Muscle layer of colon (tissue), 2 donors: ENCODE measurements at regions not wholly inside any gene's neighbourhood (a gene's known extent, or its start where the extent isn't known, plus 50 kb on each side); places are given as distances from the start of the nearest gene placed in this dataset.

Source experiments
- H3K27ac ChIP-seq: one replicate; pipeline ENCODE4 v1.7.0; 2013; ENCODE audit warnings: low read depth, mild to moderate bottlenecking, low read length, moderate library complexity
- H3K27me3 ChIP-seq, 2 donors: one replicate each; pipeline ENCODE4 v1.7.0; 2013; ENCODE audit warnings: low read length in 2 of 2, mild to moderate bottlenecking in 2 of 2; ENCODE audit not compliant: insufficient read depth in 2 of 2, control insufficient read depth in 1 of 2
- H3K36me3 ChIP-seq: one replicate; pipeline ENCODE4 v1.7.0; 2013; ENCODE audit warnings: mild to moderate bottlenecking, low read length; ENCODE audit not compliant: insufficient read depth
- H3K4me1 ChIP-seq: one replicate; pipeline ENCODE4 v1.7.0; 2013; ENCODE audit warnings: mild to moderate bottlenecking, low read length; ENCODE audit not compliant: insufficient read depth
- H3K4me3 ChIP-seq, 2 donors: one replicate each; pipeline ENCODE4 v1.7.0; 2013; ENCODE audit warnings: low read length in 2 of 2, low read depth in 1 of 2, mild to moderate bottlenecking in 1 of 2, moderate library complexity in 1 of 2
- H3K9ac ChIP-seq: one replicate; pipeline ENCODE4 v1.7.0; 2013; ENCODE audit warnings: low read length
- H3K9me3 ChIP-seq: one replicate; pipeline ENCODE4 v1.7.0; 2013; ENCODE audit warnings: mild to moderate bottlenecking, low read length
- donor health status: abdominal sarcoma.
- donor health status: Adenocarcinoma of cecum.

DNA sequence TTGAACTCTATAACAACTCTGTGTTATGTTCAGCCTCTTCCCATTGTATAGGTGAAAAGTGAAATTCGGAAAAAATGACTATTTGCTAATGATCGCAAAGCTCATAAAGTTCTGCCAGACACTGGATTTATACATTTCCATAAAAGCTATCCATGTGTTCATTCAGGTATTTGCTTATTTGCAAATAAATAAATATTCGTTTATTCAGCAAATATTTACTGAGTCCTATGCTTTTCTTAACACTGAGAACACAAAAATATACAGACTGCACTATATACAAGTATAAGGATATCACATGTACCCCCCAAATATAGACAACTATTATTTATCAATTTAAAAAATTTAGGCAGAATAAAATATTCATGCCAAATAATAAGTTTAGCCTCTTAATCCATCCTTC lies 63.2 kb upstream of the ATP8B1 start:
- H3K9me3 ChIP-seq = no peaks in the 10 kb centered on the region

DNA sequence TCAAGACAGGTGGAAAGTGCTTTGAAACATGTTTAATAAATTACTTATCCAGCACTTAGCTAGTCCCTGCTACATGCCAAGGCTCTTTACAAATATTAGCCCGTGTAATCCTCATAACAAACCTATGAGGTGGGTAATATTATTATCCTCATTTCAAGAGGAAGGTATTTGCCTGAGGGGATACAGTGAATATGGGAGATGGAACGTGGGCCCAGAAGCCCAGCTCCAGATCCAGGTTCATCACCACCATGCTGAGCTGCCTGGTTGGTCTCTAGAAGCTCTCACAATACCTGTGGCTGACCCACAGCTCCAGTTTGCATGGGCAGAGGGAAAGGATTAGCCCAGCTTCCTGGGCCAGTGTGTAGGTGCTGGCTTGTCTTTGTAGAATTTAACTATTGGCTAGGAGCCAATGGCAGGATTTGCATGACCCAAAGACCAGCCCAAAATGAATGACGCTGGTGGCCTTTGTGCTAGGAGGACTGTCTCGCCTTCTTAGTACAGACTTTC lies 61.6 kb upstream of the ATP8B1 start:
- Histone ChIP-seq H3K9me3 (no peaks in the 10 kb centered on the region), H3K27me3 (no peaks in the 10 kb centered on the region), H3K4me1 (no peaks in the 10 kb centered on the region), H3K9ac (no peak overlapping the region), H3K27ac (no peak overlapping the region), H3K4me3 (no peak overlapping the region), H3K36me3 (no peaks in the 10 kb centered on the region)

More for the DNA sequence above, 63.2 kb upstream of the ATP8B1 start:
- H3K36me3 ChIP-seq = no peaks in the 10 kb centered on the region
- H3K27me3 ChIP-seq = no peaks in the 10 kb centered on the region
- no peak overlapping the region for H3K27ac ChIP-seq
- no peak overlapping the region for H3K4me3 ChIP-seq
- H3K9ac ChIP-seq = no peak overlapping the region
- no peaks in the 10 kb centered on the region for H3K4me1 ChIP-seq

DNA sequence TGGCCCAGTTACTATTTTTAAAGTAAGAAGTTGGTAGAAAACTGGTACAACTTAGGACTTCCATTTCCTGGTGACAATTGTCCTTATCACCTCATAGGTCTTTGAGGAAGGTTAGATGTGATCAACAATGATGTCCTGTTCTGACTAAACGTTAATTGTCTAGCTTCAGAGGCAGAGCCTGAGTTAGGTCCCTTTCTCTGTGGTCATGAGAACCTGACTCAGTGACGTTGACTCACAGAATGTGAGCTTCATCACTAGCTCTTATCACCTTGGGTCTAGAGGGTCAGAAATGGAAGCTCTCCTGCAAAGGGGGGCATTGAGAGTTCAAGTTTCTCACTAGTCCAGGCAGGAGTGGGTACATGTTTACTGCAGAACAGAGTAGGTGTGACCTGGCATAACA lies 60.6 kb upstream of the ATP8B1 start:
- no peak overlapping the region for H3K4me3 ChIP-seq
- H3K36me3 ChIP-seq = no peaks in the 10 kb centered on the region
- no peaks in the 10 kb centered on the region for H3K9me3 ChIP-seq
- H3K27ac ChIP-seq = no peak overlapping the region
- H3K9ac ChIP-seq = no peak overlapping the region
- no peaks in the 10 kb centered on the region for H3K27me3 ChIP-seq
- H3K4me1 ChIP-seq = no peaks in the 10 kb centered on the region

DNA sequence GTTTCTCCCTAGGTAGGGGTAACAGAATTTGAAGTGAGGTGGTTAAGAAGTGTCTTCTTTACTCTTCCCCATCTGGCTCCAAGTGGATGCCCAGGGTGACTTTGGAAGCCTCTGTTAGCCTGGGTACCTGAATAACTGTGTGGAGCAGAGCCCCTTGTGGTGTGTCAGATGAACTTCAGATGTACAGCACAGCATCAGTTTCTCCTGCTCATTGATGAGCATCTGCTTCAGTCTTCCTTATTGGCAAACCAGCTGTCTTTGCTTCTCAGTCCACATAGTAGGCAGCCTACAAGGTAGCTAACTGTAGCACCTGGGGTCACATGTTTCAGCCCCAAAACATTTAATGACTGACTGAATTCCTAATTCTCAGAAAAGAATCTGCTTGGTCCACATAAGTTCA lies 56.2 kb upstream of the ATP8B1 start:
- Histone ChIP-seq H3K4me3 (no peak overlapping the region), H3K27ac (no peak overlapping the region), H3K9me3 (no peaks in the 10 kb centered on the region), H3K4me1 (no peaks in the 10 kb centered on the region), H3K36me3 (no peaks in the 10 kb centered on the region), H3K9ac (no peak overlapping the region), H3K27me3 (no peaks in the 10 kb centered on the region)

DNA sequence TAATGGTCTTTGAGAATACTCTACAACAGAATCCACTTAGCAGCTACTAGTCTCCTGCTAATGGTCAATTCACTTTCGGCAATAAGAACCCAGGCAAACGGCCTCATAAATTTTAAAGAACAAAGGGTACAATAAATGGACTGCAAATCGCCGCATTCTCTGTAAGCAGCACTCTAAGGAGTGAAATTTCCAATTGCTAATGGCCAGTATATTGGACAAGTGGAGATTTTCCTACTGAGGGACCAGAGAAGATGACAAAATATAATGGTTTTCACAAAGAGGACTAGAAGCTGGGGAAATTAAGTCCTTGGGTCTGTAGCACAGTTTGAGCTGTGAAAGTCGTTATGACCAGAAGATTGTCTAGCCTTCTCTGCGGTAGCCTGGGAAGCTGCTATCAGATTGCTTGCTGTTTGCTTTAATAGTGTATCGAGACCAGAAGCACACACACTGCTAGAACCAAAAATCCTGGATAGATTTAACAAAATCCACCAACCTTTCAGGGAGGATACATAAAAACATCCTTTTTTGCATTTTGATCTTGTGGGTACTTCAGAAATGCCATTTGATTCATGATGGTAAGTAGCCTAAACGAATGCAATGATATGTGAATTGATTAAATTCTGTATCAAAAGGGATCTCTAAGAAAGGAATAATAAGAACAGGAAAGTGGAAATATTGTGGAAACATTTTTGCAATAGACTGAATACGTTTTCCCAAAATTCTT lies 53.6 kb upstream of the ATP8B1 start:
- H3K9me3 ChIP-seq = no peaks in the 10 kb centered on the region
- no peaks in the 10 kb centered on the region for H3K36me3 ChIP-seq
- no peaks in the 10 kb centered on the region for H3K4me1 ChIP-seq
- H3K27ac ChIP-seq = no peak overlapping the region
- H3K27me3 ChIP-seq = no peaks in the 10 kb centered on the region
- H3K4me3 ChIP-seq = no peak overlapping the region
- H3K9ac ChIP-seq = no peak overlapping the region

DNA sequence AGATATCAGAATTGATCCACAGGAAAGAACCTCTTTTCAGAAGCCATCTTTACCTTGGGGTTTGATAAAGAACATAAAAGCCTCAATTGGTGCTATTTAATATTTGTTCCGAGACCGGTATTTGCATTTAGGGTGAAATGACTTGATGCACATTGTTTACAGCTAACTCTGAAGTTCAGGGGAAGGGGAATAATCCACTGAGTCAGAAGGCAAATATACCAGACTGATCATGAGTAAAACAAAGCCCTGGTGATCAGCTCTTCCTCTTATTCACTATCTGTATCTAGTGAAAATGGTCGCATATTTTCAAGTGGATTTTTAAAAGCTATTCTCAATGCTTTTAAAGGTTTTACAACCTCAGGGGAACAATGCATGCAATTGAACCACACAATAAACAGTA lies 53.0 kb upstream of the ATP8B1 start:
- H3K9me3 ChIP-seq = no peaks in the 10 kb centered on the region
- H3K9ac ChIP-seq = no peak overlapping the region
- no peaks in the 10 kb centered on the region for H3K4me1 ChIP-seq
- H3K4me3 ChIP-seq = no peak overlapping the region
- no peak overlapping the region for H3K27ac ChIP-seq
- no peaks in the 10 kb centered on the region for H3K27me3 ChIP-seq
- H3K36me3 ChIP-seq = no peaks in the 10 kb centered on the region

DNA sequence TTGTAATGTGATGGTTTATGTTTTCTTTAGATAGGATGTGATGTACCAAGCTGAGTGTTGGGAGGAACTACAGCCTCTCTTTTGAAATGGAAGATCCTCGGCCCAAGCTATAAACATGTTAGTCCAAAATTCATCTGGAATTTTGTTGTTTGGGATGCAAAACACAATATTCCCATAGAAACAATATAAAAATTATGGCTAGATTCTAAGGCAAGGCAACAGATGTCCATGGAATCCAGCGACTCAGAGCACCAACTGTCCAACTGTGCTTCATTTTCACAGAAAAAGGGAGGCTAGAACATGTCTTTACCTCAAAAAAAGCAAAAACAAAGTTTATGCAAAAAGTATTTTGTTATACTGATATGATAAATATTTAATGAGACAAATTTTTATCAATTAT lies 52.4 kb upstream of the ATP8B1 start:
- Histone ChIP-seq H3K4me1 (no peaks in the 10 kb centered on the region), H3K9ac (no peak overlapping the region), H3K36me3 (no peaks in the 10 kb centered on the region), H3K4me3 (no peak overlapping the region), H3K27ac (no peak overlapping the region), H3K27me3 (no peaks in the 10 kb centered on the region), H3K9me3 (no peaks in the 10 kb centered on the region)

DNA sequence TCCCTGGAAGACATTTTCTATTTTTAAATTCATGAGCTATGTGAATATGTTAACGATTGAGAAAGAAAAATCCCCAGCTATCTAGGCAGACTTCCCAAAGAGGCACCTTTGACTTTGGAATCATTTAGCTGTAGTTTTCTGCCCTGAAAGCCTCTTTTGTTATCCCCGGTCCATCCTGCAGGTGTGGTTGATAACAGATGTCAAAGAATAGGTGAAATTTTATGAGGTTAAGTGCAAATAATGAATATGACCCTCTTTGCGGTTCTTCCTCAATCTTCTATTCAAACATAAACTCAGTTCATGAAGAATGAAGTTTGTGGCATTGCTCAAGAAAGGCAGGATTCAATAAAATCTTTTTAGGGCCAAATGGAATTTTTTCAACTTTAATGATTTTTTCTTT lies 51.6 kb upstream of the ATP8B1 start:
- H3K27me3 ChIP-seq = no peaks in the 10 kb centered on the region
- H3K9ac ChIP-seq = no peak overlapping the region
- H3K4me3 ChIP-seq = no peak overlapping the region
- no peaks in the 10 kb centered on the region for H3K9me3 ChIP-seq
- H3K4me1 ChIP-seq = no peaks in the 10 kb centered on the region
- no peaks in the 10 kb centered on the region for H3K36me3 ChIP-seq
- no peak overlapping the region for H3K27ac ChIP-seq

DNA sequence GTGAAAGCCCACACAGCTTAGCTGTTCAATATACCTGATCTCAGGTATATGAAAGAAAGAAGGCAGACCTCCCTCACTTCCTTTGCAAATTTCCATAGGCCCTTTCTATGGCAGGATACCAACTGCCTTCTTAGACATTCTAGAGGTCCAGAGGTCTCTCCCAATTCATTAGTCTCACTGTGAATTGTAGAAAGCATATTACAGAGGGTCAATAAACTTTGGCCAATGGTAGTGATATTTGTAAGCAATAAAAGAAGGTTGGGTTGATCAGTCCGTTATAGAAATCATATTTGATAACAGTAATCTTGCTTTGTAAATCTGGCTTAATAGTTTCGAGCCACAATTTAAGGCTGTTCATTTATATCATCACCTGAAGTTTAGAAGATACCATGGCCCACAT lies 50.7 kb upstream of the ATP8B1 start:
- Histone ChIP-seq H3K4me1 (no peaks in the 10 kb centered on the region), H3K9ac (no peak overlapping the region), H3K4me3 (no peak overlapping the region), H3K36me3 (no peaks in the 10 kb centered on the region), H3K27me3 (no peaks in the 10 kb centered on the region), H3K9me3 (no peaks in the 10 kb centered on the region), H3K27ac (no peak overlapping the region)

DNA sequence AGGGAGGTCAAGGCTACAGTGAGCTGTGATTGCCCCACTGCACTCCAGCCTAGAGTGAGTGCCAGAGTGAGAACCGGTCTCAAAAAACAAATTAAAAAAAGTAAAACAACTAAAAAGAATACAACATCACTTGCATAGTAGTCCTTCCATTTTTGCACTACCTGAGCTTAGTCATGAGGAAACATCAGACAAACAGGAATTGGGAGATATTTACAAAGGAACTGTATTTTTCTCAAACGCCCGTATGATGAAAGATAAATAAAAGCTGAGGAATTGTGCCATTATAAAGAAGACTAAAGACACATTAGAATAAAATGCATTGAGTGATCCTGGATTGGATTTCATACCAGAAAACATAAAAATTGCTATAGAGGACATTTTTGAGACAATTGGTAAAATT lies 50.0 kb upstream of the ATP8B1 start:
- Histone ChIP-seq H3K27me3 (no peaks in the 10 kb centered on the region), H3K4me1 (no peaks in the 10 kb centered on the region), H3K4me3 (no peak overlapping the region), H3K9me3 (no peaks in the 10 kb centered on the region), H3K9ac (no peak overlapping the region), H3K27ac (no peak overlapping the region), H3K36me3 (no peaks in the 10 kb centered on the region)
